ENCODE measurements at regions not wholly inside any gene's neighbourhood (a gene's known extent, or its start where the extent isn't known, plus 50 kb on each side); places are given as distances from the start of the nearest gene placed in this dataset.

DNA sequence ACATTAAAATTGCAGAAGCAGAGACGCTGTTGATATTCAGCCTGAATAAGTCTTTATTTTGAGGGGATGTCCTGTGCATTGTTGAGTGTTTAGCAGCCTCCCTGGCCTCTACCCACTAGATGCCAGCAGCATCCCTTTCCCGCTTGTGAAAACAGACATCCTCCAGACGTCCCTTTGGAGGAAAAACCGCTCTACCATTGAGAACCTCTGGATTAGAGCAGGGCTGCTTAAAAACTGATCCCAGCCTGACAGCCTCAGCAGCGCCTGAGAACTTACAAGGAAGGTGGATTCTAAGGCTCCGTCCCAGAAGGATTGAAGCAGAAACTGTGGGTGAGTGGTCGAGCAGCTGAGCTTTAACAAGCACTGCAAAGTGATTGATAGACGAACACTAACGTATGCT lies 349.7 kb downstream of the CYRIA start:
- TF ChIP-seq, protein P1, sequence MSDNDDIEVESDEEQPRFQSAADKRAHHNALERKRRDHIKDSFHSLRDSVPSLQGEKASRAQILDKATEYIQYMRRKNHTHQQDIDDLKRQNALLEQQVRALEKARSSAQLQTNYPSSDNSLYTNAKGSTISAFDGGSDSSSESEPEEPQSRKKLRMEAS (IDR thresholded peaks at IDR 0.05; ENCODE audit: low read depth, low read length), result no peak
- TF ChIP-seq MYC (IDR thresholded peaks at IDR 0.05; ENCODE audit: low read depth, low read length) (no peak), POLR2A (IDR thresholded peaks at IDR 0.05; ENCODE audit: extremely low read depth, insufficient read length) (no peak)
- TF ChIP-seq, protein P2, sequence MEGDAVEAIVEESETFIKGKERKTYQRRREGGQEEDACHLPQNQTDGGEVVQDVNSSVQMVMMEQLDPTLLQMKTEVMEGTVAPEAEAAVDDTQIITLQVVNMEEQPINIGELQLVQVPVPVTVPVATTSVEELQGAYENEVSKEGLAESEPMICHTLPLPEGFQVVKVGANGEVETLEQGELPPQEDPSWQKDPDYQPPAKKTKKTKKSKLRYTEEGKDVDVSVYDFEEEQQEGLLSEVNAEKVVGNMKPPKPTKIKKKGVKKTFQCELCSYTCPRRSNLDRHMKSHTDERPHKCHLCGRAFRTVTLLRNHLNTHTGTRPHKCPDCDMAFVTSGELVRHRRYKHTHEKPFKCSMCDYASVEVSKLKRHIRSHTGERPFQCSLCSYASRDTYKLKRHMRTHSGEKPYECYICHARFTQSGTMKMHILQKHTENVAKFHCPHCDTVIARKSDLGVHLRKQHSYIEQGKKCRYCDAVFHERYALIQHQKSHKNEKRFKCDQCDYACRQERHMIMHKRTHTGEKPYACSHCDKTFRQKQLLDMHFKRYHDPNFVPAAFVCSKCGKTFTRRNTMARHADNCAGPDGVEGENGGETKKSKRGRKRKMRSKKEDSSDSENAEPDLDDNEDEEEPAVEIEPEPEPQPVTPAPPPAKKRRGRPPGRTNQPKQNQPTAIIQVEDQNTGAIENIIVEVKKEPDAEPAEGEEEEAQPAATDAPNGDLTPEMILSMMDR (IDR thresholded peaks at IDR 0.05; ENCODE audit: low read depth, low read length), result no peak
- DNase-seq (ENCODE audit: low read depth), result no peak
- no peak overlapping the region for H3K4me3 ChIP-seq (ENCODE audit: low read depth, low read length)

- DNase-seq (ENCODE audit: low read depth), result no peak
- no peak overlapping the region for H3K4me3 ChIP-seq (ENCODE audit: low read depth, low read length)
- TF ChIP-seq, protein P1 (IDR thresholded peaks at IDR 0.05; ENCODE audit: low read depth, low read length), result no peak
- TF ChIP-seq POLR2A (IDR thresholded peaks at IDR 0.05; ENCODE audit: extremely low read depth, insufficient read length) (no peak), MYC (IDR thresholded peaks at IDR 0.05; ENCODE audit: low read depth, low read length) (no peak)
- TF ChIP-seq, protein P2 (IDR thresholded peaks at IDR 0.05; ENCODE audit: low read depth, low read length), result no peak
Observed at GRCh38 chr2:16315458-16315835, 350.2 kb downstream of the CYRIA start.

- no peak for DNase-seq (ENCODE audit: low read depth)
- no peak overlapping the region for H3K4me3 ChIP-seq (ENCODE audit: low read depth, low read length)
- no peak for TF ChIP-seq POLR2A (IDR thresholded peaks at IDR 0.05; ENCODE audit: extremely low read depth, insufficient read length)
- TF ChIP-seq, protein P1 (IDR thresholded peaks at IDR 0.05; ENCODE audit: low read depth, low read length), result no peak
- TF ChIP-seq, protein P2 (IDR thresholded peaks at IDR 0.05; ENCODE audit: low read depth, low read length), result no peak
- no peak for TF ChIP-seq MYC (IDR thresholded peaks at IDR 0.05; ENCODE audit: low read depth, low read length)
Observed at GRCh38 chr2:16314691-16315457, 350.8 kb downstream of the CYRIA start.

GRCh38 chr2:16314001-16314400 lies 351.6 kb downstream of the CYRIA start:
- DNase-seq (ENCODE audit: low read depth), result no peak
- H3K4me3 ChIP-seq (ENCODE audit: low read depth, low read length), result no peak overlapping the region

GRCh38 chr2:16313235-16313975 lies 352.2 kb downstream of the CYRIA start:
- no peak for TF ChIP-seq POLR2A (IDR thresholded peaks at IDR 0.05; ENCODE audit: extremely low read depth, insufficient read length)
- TF ChIP-seq, protein P1 (IDR thresholded peaks at IDR 0.05; ENCODE audit: low read depth, low read length), result no peak
- no peak for TF ChIP-seq MYC (IDR thresholded peaks at IDR 0.05; ENCODE audit: low read depth, low read length)
- TF ChIP-seq, protein P2 (IDR thresholded peaks at IDR 0.05; ENCODE audit: low read depth, low read length), result no peak
- no peak for DNase-seq (ENCODE audit: low read depth)
- no peak overlapping the region for H3K4me3 ChIP-seq (ENCODE audit: low read depth, low read length)

More at GRCh38 chr2:16314001-16314400, 351.6 kb downstream of the CYRIA start:
- TF ChIP-seq, protein P1 (IDR thresholded peaks at IDR 0.05; ENCODE audit: low read depth, low read length), result no peak
- no peak for TF ChIP-seq POLR2A (IDR thresholded peaks at IDR 0.05; ENCODE audit: extremely low read depth, insufficient read length)

GRCh38 chr2:16312771-16313170 lies 352.9 kb downstream of the CYRIA start:
- H3K4me3 ChIP-seq (ENCODE audit: low read depth, low read length), result no peak overlapping the region
- no peak for TF ChIP-seq POLR2A (IDR thresholded peaks at IDR 0.05; ENCODE audit: extremely low read depth, insufficient read length)
- TF ChIP-seq, protein P1 (IDR thresholded peaks at IDR 0.05; ENCODE audit: low read depth, low read length), result no peak
- TF ChIP-seq, protein P2 (IDR thresholded peaks at IDR 0.05; ENCODE audit: low read depth, low read length), result no peak
- TF ChIP-seq MYC (IDR thresholded peaks at IDR 0.05; ENCODE audit: low read depth, low read length), result no peak
- no peak for DNase-seq (ENCODE audit: low read depth)

Data from NB4 (cell line).